Brain microvascular endothelial cell (primary cell): ENCODE measurements at regions not wholly inside any gene's neighbourhood (a gene's known extent, or its start where the extent isn't known, plus 50 kb on each side); places are given as distances from the start of the nearest gene placed in this dataset.

Experiments used
- DNase-seq: peaks from one replicate; pipeline ENCODE4 v3.0.0-alpha.2; 2020
- H3K27ac ChIP-seq: fragments of 250-450 bp; sonication (Bioruptor Pico); 2 replicates; pipeline ENCODE4 v1.5.1; 2020; ENCODE audit warnings: mild to moderate bottlenecking, moderate library complexity
- H3K27me3 ChIP-seq: fragments of 250-450 bp; sonication (Bioruptor Pico); replicated peaks from 2 replicates; pipeline ENCODE4 v1.5.1; 2020; ENCODE audit warnings: mild to moderate bottlenecking
- H3K36me3 ChIP-seq: fragments of 250-450 bp; sonication (Bioruptor Pico); replicated peaks from 2 replicates; pipeline ENCODE4 v1.5.1; 2020; ENCODE audit warnings: mild to moderate bottlenecking
- H3K4me3 ChIP-seq: 2 replicates; pipeline ENCODE4 v1.5.1; 2011; ENCODE audit warnings: low read depth, mild to moderate bottlenecking, control low read depth, low read length, moderate library complexity
- in situ Hi-C: cut with HindIII; loops from 2 replicates; pipeline ENCODE4 v1.10.0; 2017; ENCODE audit warnings: low sequenced_read_pairs, low pct_ligation_motif_present
- TF ChIP-seq, protein P1 (sequence below): IDR thresholded peaks from 2 replicates; pipeline ENCODE4 v1.5.1; 2011; ENCODE audit warnings: low read depth, mild to moderate bottlenecking, moderate library complexity, low read length, control low read depth, inconsistent platforms; ENCODE audit errors: missing control alignments

DNA sequence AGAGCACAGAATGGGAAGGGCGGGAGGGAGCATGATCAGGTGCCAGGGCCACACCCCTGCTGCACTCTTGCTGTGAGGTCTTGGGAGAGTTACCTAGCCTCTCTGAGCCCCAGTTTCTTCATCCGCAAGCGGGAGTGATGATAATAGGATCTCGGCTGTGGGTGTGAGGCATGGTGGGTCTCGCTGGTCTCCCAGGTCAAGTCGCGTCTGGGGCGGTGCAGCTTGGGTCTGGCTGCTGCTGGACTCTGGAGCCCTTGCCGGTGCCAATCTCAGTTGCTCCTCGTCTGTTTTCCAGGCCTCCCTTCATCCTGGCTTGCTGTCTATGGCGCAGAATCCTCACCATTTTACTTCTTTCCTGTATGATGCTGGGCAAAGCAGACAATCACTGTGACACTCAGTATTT, 130.3 kb upstream of the RAB12 start:
- Histone ChIP-seq H3K27me3 (no peaks in the 10 kb centered on the region), H3K36me3 (no peaks in the 10 kb centered on the region), H3K4me3 (no peak overlapping the region), H3K27ac (no peak overlapping the region)
- in situ Hi-C loops = no loop called here
- TF ChIP-seq, protein P1, sequence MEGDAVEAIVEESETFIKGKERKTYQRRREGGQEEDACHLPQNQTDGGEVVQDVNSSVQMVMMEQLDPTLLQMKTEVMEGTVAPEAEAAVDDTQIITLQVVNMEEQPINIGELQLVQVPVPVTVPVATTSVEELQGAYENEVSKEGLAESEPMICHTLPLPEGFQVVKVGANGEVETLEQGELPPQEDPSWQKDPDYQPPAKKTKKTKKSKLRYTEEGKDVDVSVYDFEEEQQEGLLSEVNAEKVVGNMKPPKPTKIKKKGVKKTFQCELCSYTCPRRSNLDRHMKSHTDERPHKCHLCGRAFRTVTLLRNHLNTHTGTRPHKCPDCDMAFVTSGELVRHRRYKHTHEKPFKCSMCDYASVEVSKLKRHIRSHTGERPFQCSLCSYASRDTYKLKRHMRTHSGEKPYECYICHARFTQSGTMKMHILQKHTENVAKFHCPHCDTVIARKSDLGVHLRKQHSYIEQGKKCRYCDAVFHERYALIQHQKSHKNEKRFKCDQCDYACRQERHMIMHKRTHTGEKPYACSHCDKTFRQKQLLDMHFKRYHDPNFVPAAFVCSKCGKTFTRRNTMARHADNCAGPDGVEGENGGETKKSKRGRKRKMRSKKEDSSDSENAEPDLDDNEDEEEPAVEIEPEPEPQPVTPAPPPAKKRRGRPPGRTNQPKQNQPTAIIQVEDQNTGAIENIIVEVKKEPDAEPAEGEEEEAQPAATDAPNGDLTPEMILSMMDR = no peak
- DNase-seq = no peak

DNA sequence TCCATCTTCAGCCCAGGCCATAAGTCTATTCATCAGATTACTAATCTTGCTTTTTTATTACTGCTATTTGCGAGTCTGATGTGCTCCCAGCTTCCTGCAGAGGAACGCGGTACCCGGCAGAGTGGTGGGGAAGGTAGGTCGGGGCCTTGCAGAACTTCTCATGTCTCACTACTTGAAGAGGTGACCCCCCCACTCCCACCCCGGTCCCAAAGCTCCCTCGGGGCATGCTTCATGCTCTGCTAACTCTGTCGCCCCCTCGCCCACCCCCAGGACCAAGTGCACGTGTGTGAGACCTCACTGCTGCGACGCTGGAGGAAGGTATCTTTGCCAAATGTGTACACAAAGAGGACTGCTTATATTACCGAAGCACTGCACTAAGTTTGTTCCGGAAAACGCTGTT, 129.4 kb upstream of the RAB12 start:
- TF ChIP-seq, protein P1 = no peak
- DNase-seq = no peak
- Histone ChIP-seq H3K27me3 (no peaks in the 10 kb centered on the region), H3K27ac (no peak overlapping the region), H3K36me3 (no peaks in the 10 kb centered on the region), H3K4me3 (no peak overlapping the region)
- in situ Hi-C loops = no loop called here

DNA sequence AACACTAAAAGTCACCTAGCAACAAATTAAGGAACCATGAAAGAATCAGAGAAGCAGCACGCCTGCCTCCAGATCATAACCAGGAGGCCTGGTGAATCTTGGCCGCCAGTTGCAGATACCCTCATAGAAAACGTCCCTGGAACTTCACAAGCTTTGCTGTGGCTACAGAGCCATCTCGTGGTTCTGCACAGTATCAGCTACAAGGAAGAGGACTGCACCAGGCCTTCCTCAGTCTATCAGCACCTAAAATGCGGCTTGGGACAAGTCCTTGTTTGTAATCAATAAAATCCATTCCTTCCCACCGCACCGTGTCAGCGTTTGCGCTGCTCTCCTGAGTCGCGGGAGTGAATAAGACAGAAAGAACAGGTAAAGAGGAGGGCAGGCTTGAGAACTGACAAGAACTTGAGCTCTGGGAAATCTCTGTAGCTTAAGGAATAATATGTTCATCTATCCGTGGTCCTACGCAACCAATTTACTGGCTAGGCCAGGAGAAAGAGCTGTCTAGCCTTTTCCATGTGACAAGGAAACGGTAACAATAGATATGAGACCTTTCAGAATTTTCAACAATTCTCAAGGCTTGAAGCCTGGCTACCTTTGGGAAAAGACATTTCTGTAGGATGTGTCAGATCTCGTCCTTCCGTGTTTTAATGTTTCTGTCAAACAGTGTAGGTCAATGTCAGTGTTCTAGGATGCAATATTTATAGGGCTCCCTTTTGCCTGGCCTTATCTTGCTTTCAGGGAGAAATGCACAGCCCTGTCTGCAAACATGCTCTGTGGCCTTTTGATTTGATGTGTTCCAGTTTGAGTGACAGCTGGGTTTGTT, 128.5 kb upstream of the RAB12 start:
- peak; percentile 68 for DNase-seq
- in situ Hi-C loops = no loop called here
- H3K27me3 ChIP-seq = no peaks in the 10 kb centered on the region
- no peak overlapping the region for H3K27ac ChIP-seq
- no peaks in the 10 kb centered on the region for H3K36me3 ChIP-seq
- TF ChIP-seq, protein P1 = peak; percentile 84
- H3K4me3 ChIP-seq = no peak overlapping the region

DNA sequence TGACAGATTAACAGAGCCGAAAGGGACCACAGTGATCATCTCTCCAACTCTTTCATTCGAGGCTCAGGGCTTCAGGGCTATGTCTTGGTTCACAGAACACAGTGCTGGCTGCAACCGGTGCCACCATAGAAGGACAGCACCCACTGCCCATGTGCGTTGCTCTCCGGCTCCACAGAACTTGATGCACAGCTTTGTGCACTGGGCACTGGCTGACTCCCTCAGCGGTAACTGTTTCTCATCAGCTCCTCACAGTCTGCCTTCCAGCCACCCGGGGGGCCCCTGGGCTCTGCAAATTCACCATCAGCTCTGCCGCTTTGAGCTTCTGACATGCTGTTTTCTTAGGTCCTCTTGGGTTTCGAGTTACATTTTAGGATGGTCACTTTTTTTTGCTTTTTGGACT, 124.3 kb upstream of the RAB12 start:
- TF ChIP-seq, protein P1 = no peak
- Histone ChIP-seq H3K27me3 (no peaks in the 10 kb centered on the region), H3K4me3 (no peak overlapping the region), H3K36me3 (no peaks in the 10 kb centered on the region), H3K27ac (no peak overlapping the region)
- no peak for DNase-seq
- in situ Hi-C loops = no loop called here

DNA sequence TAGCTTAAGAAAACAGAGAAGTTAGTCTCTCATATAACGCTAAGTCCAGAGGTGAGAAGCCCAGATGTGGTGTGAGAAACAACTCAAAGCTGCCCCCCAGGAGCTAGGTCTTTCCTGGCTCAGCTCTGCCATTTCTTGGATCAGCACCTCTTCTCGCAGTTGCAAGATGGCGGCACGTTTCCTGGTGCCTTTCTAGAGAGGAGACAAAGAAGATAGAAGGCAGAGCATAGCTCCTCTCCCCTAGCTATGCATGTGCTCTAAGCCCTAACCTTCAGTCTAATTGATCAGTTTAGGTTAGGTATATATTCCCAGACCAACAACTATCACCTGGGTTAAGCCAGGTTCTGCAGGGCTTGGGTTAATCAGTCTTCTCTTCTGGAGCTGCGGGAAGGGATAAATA, 119.5 kb upstream of the RAB12 start:
- H3K4me3 ChIP-seq = no peak overlapping the region
- peaks cover 6% of the 10 kb centered on the region for H3K27me3 ChIP-seq
- H3K27ac ChIP-seq = no peak overlapping the region
- H3K36me3 ChIP-seq = no peaks in the 10 kb centered on the region
- in situ Hi-C loops = no loop called here
- TF ChIP-seq, protein P1 = no peak
- DNase-seq = no peak

DNA sequence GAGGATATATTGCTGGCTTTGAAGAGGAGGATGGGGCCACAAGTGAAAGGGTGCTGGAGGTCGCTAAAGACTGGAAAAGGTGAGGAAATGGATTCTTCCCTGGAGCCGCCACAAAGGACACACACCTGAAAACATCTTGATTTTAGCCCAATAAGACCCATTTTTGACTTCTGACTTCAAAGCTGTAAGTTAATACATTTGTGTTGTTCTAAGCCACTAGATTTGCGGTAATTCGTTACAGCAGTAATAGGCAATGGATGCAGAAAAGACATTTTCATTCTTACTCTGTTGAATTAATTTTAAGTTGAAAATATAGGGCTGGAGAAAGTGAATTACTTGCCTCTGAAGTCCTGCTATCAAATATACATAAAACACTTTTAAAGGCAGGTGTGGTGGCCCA, 117.7 kb upstream of the RAB12 start:
- TF ChIP-seq, protein P1 = no peak
- peaks cover 6% of the 10 kb centered on the region for H3K27me3 ChIP-seq
- no peak overlapping the region for H3K27ac ChIP-seq
- H3K4me3 ChIP-seq = no peak overlapping the region
- no peak for DNase-seq
- in situ Hi-C loops = no loop called here
- H3K36me3 ChIP-seq = no peaks in the 10 kb centered on the region
